GM19238 (cell line): ENCODE measurements at regions not wholly inside any gene's neighbourhood (a gene's known extent, or its start where the extent isn't known, plus 50 kb on each side); places are given as distances from the start of the nearest gene placed in this dataset.

ENCODE experiments used
- DNase-seq: peaks from one replicate; pipeline ENCODE4 v3.0.0; 2011; ENCODE audit warnings: low spot score; ENCODE audit not compliant: insufficient read length

GRCh38 chr13:31957772-31958171, 73.8 kb upstream of the FRY start:
- no peak for DNase-seq

GRCh38 chr13:31962731-31963370, 68.7 kb upstream of the FRY start:
- DNase-seq, result no peak

- DNase-seq, result no peak
Measured at GRCh38 chr13:31963631-31964030, 67.9 kb upstream of the FRY start.

- DNase-seq, result no peak
Measured at GRCh38 chr13:31964168-31964567, 67.4 kb upstream of the FRY start.

- peak; percentile 12 for DNase-seq
Measured at GRCh38 chr13:31965361-31966066, 66.1 kb upstream of the FRY start.

- no peak for DNase-seq
Measured at GRCh38 chr13:31967155-31967554, 64.4 kb upstream of the FRY start.

GRCh38 chr13:31968473-31968872, 63.1 kb upstream of the FRY start:
- DNase-seq, result no peak

- no peak for DNase-seq
Measured at GRCh38 chr13:31970231-31970930, 61.2 kb upstream of the FRY start.

GRCh38 chr13:31972453-31972852, 59.1 kb upstream of the FRY start:
- no peak for DNase-seq

GRCh38 chr13:31978021-31978420, 53.6 kb upstream of the FRY start:
- DNase-seq, result no peak

GRCh38 chr13:31980830-31981229, 50.7 kb upstream of the FRY start:
- no peak for DNase-seq
